AML-193 (cell line): ENCODE measurements at regions not wholly inside any gene's neighbourhood (a gene's known extent, or its start where the extent isn't known, plus 50 kb on each side); places are given as distances from the start of the nearest gene placed in this dataset.
"Not testable (repeated sequence)": the region's sequence is repeated elsewhere in the genome, so short reads cannot be mapped to it uniquely, and the experiment has no call there.

Source experiments
- DNase-seq, 2 experiments: peaks; one replicate each; lab custom pipeline; 2025; lab: John Stamatoyannopoulos, UW

- DNase-seq = peak; percentile 70 to 71
Observed at GRCh38 chr11:121358760-121359159, 66.2 kb downstream of the SC5D start.

GRCh38 chr11:121359591-121359990, 67.0 kb downstream of the SC5D start:
- DNase-seq = no peak

GRCh38 chr11:121362955-121363354, 70.4 kb downstream of the SC5D start:
- DNase-seq = not testable (repeated sequence)

- DNase-seq = no peak
Observed at GRCh38 chr11:121365304-121365703, 72.7 kb downstream of the SC5D start.

- DNase-seq = no peak
Observed at GRCh38 chr11:121366038-121366437, 73.5 kb downstream of the SC5D start.

- DNase-seq = no peak
Observed at GRCh38 chr11:121367001-121367843, 74.7 kb downstream of the SC5D start.

GRCh38 chr11:121367844-121368225, 75.3 kb downstream of the SC5D start:
- no peak for DNase-seq

GRCh38 chr11:121368364-121369240, 76.0 kb downstream of the SC5D start:
- no peak for DNase-seq

GRCh38 chr11:121369366-121369765, 76.8 kb downstream of the SC5D start:
- peak in 1 of 2 experiments; percentile 15 for DNase-seq

- no peak for DNase-seq
Observed at GRCh38 chr11:121372028-121372427, 79.5 kb downstream of the SC5D start.

GRCh38 chr11:121372671-121373429, 79.3 kb upstream of the SORL1 start:
- no peak for DNase-seq

- DNase-seq = no peak
Observed at GRCh38 chr11:121374286-121374985, 77.7 kb upstream of the SORL1 start.

- DNase-seq = no peak
Observed at GRCh38 chr11:121376130-121376529, 76.0 kb upstream of the SORL1 start.

GRCh38 chr11:121379145-121379810, 72.8 kb upstream of the SORL1 start:
- not testable (repeated sequence) for DNase-seq

- DNase-seq = no peak
Observed at GRCh38 chr11:121383716-121384115, 68.4 kb upstream of the SORL1 start.

GRCh38 chr11:121385688-121386087, 66.4 kb upstream of the SORL1 start:
- DNase-seq = no peak
